HAP-1 (cell line): ENCODE measurements at regions not wholly inside any gene's neighbourhood (a gene's known extent, or its start where the extent isn't known, plus 50 kb on each side); places are given as distances from the start of the nearest gene placed in this dataset.

Experiments
- DNase-seq, 2 experiments: peaks; one replicate each; pipeline ENCODE4 v3.0.0-alpha.2; 2016 to 2020; ENCODE audit warnings: low spot score in 2 of 2
- H3K27me3 ChIP-seq: fragments of 250-450 bp; sonication (Bioruptor Pico); 2 replicates; pipeline ENCODE4 v1.5.1; 2020; ENCODE audit warnings: low read depth, mild to moderate bottlenecking, moderate library complexity
- H3K36me3 ChIP-seq: fragments of 250-450 bp; sonication (Bioruptor Pico); replicated peaks from 2 replicates; pipeline ENCODE4 v1.5.1; 2020; ENCODE audit warnings: mild to moderate bottlenecking
- H3K4me1 ChIP-seq: fragments of 250-450 bp; sonication (Bioruptor Pico); 2 replicates; pipeline ENCODE4 v1.5.1; 2020; ENCODE audit warnings: mild to moderate bottlenecking
- H3K4me3 ChIP-seq: fragments of 250-450 bp; sonication (Bioruptor Pico); 2 replicates; pipeline ENCODE4 v1.5.1; 2020; ENCODE audit warnings: mild to moderate bottlenecking, moderate library complexity
- H3K9me3 ChIP-seq: fragments of 250-450 bp; sonication (Bioruptor Pico); 2 replicates; pipeline ENCODE4 v1.5.1; 2020; ENCODE audit warnings: mild to moderate bottlenecking, moderate library complexity
- in situ Hi-C: fragments of 300-500 bp; cut with MboI; formaldehyde crosslinking; loops from 3 replicates; pipeline ENCODE4 v1.14.3; 2020; ENCODE audit warnings: low sequenced_read_pairs, inconsistent platforms, mixed read lengths

GRCh38 chr5:3182133-3182876 lies 413.3 kb upstream of the IRX1 start:
- peaks cover 2% of the 10 kb centered on the region; the same call in 1 of the 2 replicates for H3K9me3 ChIP-seq
- in situ Hi-C loops: loop anchor here (5.0 kb wide), 1 partner anchor 65 kb away; no protein-coding TSS in a partner anchor
- no peak overlapping the region for H3K4me3 ChIP-seq
- peaks cover 22% of the 10 kb centered on the region for H3K4me1 ChIP-seq
- no peak for DNase-seq
- peaks cover 5% of the 10 kb centered on the region for H3K36me3 ChIP-seq
- H3K27me3 ChIP-seq: no peaks in the 10 kb centered on the region

DNA sequence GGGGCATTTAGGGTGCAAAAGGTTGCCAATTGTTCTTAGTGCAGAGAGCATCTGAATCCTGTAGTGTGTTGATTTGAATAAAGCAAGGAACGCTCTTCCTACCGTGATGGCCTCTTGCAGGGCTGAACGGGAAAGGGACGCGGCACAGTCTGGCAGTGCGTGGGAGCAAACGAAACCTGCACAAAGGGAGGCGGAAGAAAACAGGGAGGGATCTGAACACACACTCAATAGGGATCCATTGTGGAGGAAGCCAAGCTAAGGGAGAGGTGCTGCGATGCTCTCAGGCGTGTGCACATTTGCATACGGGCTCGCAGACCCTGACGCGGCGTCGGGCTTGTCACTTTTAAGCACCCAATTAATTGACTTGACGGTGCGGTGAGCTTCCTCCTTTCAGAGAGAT lies 414.0 kb upstream of the IRX1 start:
- H3K27me3 ChIP-seq: no peaks in the 10 kb centered on the region
- in situ Hi-C loops: loop anchor here (5.0 kb wide), 1 partner anchor 64 kb away; no protein-coding TSS in a partner anchor
- peaks cover 2% of the 10 kb centered on the region; the same call in 1 of the 2 replicates for H3K9me3 ChIP-seq
- no peak overlapping the region for H3K4me3 ChIP-seq
- H3K4me1 ChIP-seq: peaks cover 21% of the 10 kb centered on the region
- peaks cover 5% of the 10 kb centered on the region for H3K36me3 ChIP-seq
- DNase-seq: no peak

GRCh38 chr5:3180636-3181035 lies 415.0 kb upstream of the IRX1 start:
- no peaks in the 10 kb centered on the region for H3K27me3 ChIP-seq
- no peak for DNase-seq
- H3K4me1 ChIP-seq: peaks cover 17% of the 10 kb centered on the region
- H3K4me3 ChIP-seq: no peak overlapping the region
- in situ Hi-C loops: loop anchor here (5.0 kb wide), 1 partner anchor 63 kb away; no protein-coding TSS in a partner anchor
- peaks cover 5% of the 10 kb centered on the region for H3K36me3 ChIP-seq
- H3K9me3 ChIP-seq: peaks cover 2% of the 10 kb centered on the region; the same call in 1 of the 2 replicates

DNA sequence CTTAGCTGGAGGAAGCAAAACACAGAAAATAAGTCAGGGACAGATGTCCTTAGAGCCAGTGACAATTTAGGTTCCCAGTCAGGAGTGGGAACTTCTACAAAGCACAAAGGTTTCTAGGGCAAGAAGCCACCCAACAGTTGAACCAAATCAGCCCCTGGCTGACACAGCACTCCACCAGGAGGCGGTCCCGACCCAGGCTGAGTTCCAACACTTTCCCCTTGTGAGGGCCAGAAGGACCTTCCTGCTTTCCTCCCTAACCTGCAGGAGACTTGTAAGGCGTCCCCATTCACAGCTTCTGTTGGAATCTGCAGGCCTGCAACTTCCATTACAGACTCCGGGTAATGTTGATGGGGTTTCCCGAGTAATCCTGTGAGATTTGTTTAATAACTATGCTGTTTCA lies 416.4 kb upstream of the IRX1 start:
- in situ Hi-C loops: no loop called here
- H3K4me1 ChIP-seq: peaks cover 4% of the 10 kb centered on the region; the same call in 1 of the 2 replicates
- DNase-seq: no peak
- peaks cover 2% of the 10 kb centered on the region; the same call in 1 of the 2 replicates for H3K9me3 ChIP-seq
- H3K4me3 ChIP-seq: no peak overlapping the region
- no peaks in the 10 kb centered on the region for H3K27me3 ChIP-seq
- peaks cover 5% of the 10 kb centered on the region for H3K36me3 ChIP-seq

DNA sequence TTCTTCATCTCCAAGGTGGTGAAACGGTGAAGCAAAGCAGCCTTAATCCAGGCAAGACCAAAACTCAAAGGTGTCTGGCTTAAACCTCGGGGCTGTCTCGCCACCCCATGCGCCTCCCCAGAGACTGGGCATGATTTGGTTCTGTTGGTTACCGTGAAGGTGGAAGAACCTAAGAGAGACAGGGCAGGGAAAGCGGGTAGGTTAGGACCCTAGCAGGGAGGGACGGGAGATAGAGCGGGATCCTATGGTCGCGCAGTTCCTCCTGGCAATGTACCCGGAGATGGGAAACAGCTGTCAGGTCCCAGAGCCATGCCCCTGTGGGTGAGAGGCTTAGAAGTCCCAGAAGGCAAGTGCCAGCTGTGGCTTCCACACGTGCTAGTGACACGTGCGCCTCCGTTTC lies 418.3 kb upstream of the IRX1 start:
- Histone ChIP-seq H3K4me3 (no peak overlapping the region), H3K9me3 (peaks cover 2% of the 10 kb centered on the region; the same call in 1 of the 2 replicates), H3K4me1 (0 out of 2 replicates have a peak, but pooled peaks cover 2% of the 10 kb centered on the region), H3K36me3 (no peaks in the 10 kb centered on the region), H3K27me3 (no peaks in the 10 kb centered on the region)
- in situ Hi-C loops: no loop called here
- no peak for DNase-seq

DNA sequence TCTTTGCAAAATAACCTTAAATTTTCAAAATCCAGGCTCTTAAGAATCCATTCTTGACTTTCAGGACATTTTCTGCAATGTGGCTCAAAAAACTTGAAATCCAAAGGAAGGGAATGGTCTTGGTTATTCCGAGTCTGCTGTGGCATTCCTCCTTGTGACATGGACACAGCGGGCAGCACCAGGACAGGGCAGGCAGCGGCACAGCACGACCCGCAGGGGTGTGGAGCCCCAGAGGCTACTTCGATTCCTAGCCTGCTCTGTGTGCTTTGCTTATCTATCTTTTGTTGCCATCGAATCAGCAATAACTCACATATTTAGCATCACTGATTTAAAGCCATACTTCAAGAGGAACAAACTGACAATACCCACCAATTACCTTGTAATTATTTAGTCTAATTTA lies 420.2 kb upstream of the IRX1 start:
- Histone ChIP-seq H3K36me3 (no peaks in the 10 kb centered on the region), H3K9me3 (no peaks in the 10 kb centered on the region), H3K27me3 (no peaks in the 10 kb centered on the region), H3K4me1 (0 out of 2 replicates have a peak, but pooled peaks cover 2% of the 10 kb centered on the region), H3K4me3 (no peak overlapping the region)
- no peak for DNase-seq
- in situ Hi-C loops: no loop called here

GRCh38 chr5:3167473-3167872 lies 416.0 kb upstream of the IRX2 start:
- no peak for DNase-seq
- Histone ChIP-seq H3K36me3 (no peaks in the 10 kb centered on the region), H3K27me3 (no peaks in the 10 kb centered on the region), H3K9me3 (peaks cover 2% of the 10 kb centered on the region), H3K4me1 (no peaks in the 10 kb centered on the region), H3K4me3 (no peak overlapping the region)
- in situ Hi-C loops: no loop called here

DNA sequence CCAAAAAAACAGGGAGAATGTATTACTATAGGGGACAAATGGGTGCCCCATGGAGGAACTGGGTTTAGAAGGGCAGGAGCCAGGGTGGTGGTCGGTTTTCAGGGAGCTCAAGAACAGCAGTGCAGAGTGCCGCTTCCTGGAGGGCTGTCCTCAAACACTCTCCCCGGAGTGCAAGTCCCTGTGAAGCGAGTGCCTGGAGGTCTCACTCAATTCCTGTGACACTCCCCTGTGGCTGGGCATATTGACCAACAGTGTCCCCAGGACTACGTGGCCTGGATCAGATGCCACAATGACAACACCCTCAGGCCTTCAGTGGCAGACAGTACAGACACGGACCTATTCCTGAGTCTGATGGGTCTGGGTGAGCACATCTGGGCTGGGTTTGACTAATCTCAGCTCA lies 412.1 kb upstream of the IRX2 start:
- H3K4me3 ChIP-seq: no peak overlapping the region
- in situ Hi-C loops: no loop called here
- no peaks in the 10 kb centered on the region for H3K4me1 ChIP-seq
- DNase-seq: no peak
- peaks cover 2% of the 10 kb centered on the region for H3K9me3 ChIP-seq
- no peaks in the 10 kb centered on the region for H3K36me3 ChIP-seq
- H3K27me3 ChIP-seq: no peaks in the 10 kb centered on the region

- no peak overlapping the region for H3K4me3 ChIP-seq
- in situ Hi-C loops: no loop called here
- DNase-seq: no peak
- peaks cover 2% of the 10 kb centered on the region for H3K9me3 ChIP-seq
- H3K36me3 ChIP-seq: no peaks in the 10 kb centered on the region
- H3K4me1 ChIP-seq: no peaks in the 10 kb centered on the region
- no peaks in the 10 kb centered on the region for H3K27me3 ChIP-seq
These were observed 410.2 kb upstream of the IRX2 start for GRCh38 chr5:3161672-3162071.

DNA sequence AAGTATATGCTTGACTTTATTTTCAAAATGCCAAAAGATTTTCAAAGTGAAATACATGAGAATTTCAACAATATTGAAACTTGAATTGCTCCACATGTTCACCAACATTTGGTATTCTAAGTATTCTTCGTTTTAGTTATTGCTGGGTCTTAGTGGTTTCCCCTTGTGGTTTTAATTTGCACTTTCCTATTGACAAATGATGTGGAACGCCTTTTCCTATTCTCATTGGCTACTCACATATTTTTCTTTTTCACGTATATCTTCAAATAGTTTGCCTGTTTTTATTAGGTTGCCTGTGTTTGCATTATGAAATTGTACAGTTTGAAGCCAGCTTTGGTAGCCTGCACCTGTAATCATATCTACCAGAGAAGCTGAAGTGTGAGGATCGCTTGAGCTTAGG lies 405.7 kb upstream of the IRX2 start:
- Histone ChIP-seq H3K36me3 (no peaks in the 10 kb centered on the region), H3K4me1 (no peaks in the 10 kb centered on the region), H3K27me3 (no peaks in the 10 kb centered on the region), H3K9me3 (no peaks in the 10 kb centered on the region), H3K4me3 (no peak overlapping the region)
- DNase-seq: no peak
- in situ Hi-C loops: no loop called here

GRCh38 chr5:3155717-3156116 lies 404.2 kb upstream of the IRX2 start:
- Histone ChIP-seq H3K9me3 (no peaks in the 10 kb centered on the region), H3K4me3 (no peak overlapping the region), H3K4me1 (no peaks in the 10 kb centered on the region), H3K36me3 (no peaks in the 10 kb centered on the region), H3K27me3 (no peaks in the 10 kb centered on the region)
- DNase-seq: no peak
- in situ Hi-C loops: no loop called here

GRCh38 chr5:3155046-3155445 lies 403.6 kb upstream of the IRX2 start:
- DNase-seq: no peak
- H3K9me3 ChIP-seq: no peaks in the 10 kb centered on the region
- in situ Hi-C loops: no loop called here
- H3K4me1 ChIP-seq: no peaks in the 10 kb centered on the region
- H3K27me3 ChIP-seq: no peaks in the 10 kb centered on the region
- no peaks in the 10 kb centered on the region for H3K36me3 ChIP-seq
- H3K4me3 ChIP-seq: no peak overlapping the region

DNA sequence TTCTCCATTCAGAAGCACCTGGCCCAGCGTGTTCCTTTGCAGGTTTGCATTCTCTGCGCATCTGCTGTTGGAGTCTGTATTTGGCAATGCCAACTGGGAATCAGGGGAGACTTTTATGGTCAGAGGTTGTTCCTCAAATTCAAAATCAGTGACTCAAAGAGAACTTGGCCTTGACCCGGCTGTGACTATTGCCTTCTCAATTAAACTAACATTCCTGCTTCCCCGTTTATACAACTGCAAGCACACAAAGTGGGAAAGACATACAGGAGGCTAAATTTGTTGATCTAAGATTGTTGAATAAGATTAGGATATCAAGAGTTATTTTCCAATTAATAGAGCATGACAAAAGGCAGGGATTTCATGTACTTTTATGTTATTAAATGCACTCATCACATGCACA lies 402.4 kb upstream of the IRX2 start:
- H3K36me3 ChIP-seq: no peaks in the 10 kb centered on the region
- no peaks in the 10 kb centered on the region for H3K4me1 ChIP-seq
- H3K27me3 ChIP-seq: no peaks in the 10 kb centered on the region
- DNase-seq: no peak
- no peak overlapping the region for H3K4me3 ChIP-seq
- in situ Hi-C loops: no loop called here
- no peaks in the 10 kb centered on the region for H3K9me3 ChIP-seq

DNA sequence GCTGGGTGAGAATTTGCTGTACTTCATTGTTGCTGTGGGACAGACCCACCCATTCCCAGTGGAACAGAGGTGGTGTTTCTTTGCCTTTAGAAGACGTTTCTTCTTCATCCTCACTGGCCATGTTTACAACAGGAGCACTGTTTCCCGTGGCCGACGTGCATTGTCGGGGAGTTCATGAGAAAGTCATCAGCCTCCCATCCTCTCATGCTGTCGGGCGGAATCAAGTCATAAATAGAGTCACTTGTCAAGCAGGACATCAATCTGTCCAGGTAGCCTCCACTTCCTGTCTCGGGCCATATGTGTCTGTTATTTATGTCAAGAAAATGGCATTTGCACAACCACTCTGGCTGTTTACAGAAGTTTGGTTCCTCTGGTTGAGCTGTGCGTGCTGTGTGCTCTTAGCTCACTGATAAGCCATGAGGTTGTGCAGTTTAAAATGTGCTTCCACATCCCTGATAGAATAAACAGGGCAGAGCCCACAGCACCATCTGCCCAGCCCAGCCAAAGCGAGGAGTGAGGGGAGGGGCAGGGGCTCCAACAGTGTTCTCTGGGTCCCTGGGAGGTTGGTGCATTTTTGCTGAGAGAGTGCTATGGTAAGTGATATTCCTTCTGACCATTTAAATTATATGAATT lies 401.9 kb upstream of the IRX2 start:
- in situ Hi-C loops: no loop called here
- DNase-seq: no peak
- no peaks in the 10 kb centered on the region for H3K9me3 ChIP-seq
- H3K27me3 ChIP-seq: no peaks in the 10 kb centered on the region
- H3K4me3 ChIP-seq: no peak overlapping the region
- no peaks in the 10 kb centered on the region for H3K36me3 ChIP-seq
- no peaks in the 10 kb centered on the region for H3K4me1 ChIP-seq
